Right atrium auricular region (tissue), 2 donors: ENCODE measurements at regions not wholly inside any gene's neighbourhood (a gene's known extent, or its start where the extent isn't known, plus 50 kb on each side); places are given as distances from the start of the nearest gene placed in this dataset.
A peak's percentile ranks its signal among the peaks of the same experiment; 100 is the strongest.

Source experiments
- DNase-seq: peaks from one replicate; pipeline ENCODE4 v3.0.0-alpha.2; 2019; ENCODE audit warnings: low spot score
- H3K27ac ChIP-seq, 2 donors: fragments of 200-600 bp; sonication (generic); 1 replicate in 1 of 2; 2 replicates in 1 of 2; pipeline ENCODE4 v1.5.1; 2016 to 2019
- H3K27me3 ChIP-seq, 2 donors: fragments of 200-600 bp; sonication (generic); one replicate each; pipeline versions ENCODE4 v1.5.1 to v1.6.0; 2017 to 2019
- H3K36me3 ChIP-seq: fragments of 200-600 bp; sonication (generic); one replicate; pipeline ENCODE4 v1.5.1; 2016
- H3K4me1 ChIP-seq, 2 donors: fragments of 200-600 bp; sonication (generic); one replicate each; pipeline versions ENCODE4 v1.5.1 to v1.6.0; 2017 to 2019
- H3K4me3 ChIP-seq, 2 donors: fragments of 200-600 bp; sonication (generic); 1 replicate in 1 of 2; 2 replicates in 1 of 2; pipeline ENCODE4 v1.5.1; 2017 to 2019; ENCODE audit warnings: mild to moderate bottlenecking in 1 of 2, moderate library complexity in 1 of 2
- H3K9me3 ChIP-seq, 2 donors: fragments of 200-600 bp; sonication (generic); one replicate each; pipeline ENCODE4 v1.5.1; 2019
- CTCF ChIP-seq, 2 donors: fragments of 200-600 bp; sonication (generic); IDR thresholded peaks; one replicate each; pipeline ENCODE4 v1.5.1; 2019; ENCODE audit warnings: antibody characterized with exemption in 2 of 2

- H3K9me3 ChIP-seq = peaks cover 0 to 17% of the 10 kb centered on the region in 2 donors
- no peak overlapping the region for H3K4me3 ChIP-seq
- no peak overlapping the region for H3K27ac ChIP-seq
- no peaks in the 10 kb centered on the region for H3K4me1 ChIP-seq
- peak; percentile 53 for DNase-seq
- no peaks in the 10 kb centered on the region for H3K36me3 ChIP-seq
- no peak for TF ChIP-seq CTCF (IDR thresholded peaks at IDR 0.05)
- H3K27me3 ChIP-seq = no peaks in the 10 kb centered on the region
Measured at GRCh38 chr14:104514156-104514848, 65.3 kb upstream of the C14orf180 start.

GRCh38 chr14:104515059-104515810 lies 64.3 kb upstream of the C14orf180 start:
- no peaks in the 10 kb centered on the region for H3K27me3 ChIP-seq
- H3K36me3 ChIP-seq = no peaks in the 10 kb centered on the region
- H3K4me1 ChIP-seq = no peaks in the 10 kb centered on the region
- H3K4me3 ChIP-seq = no peak overlapping the region
- no peak overlapping the region for H3K27ac ChIP-seq
- peaks cover 0 to 17% of the 10 kb centered on the region in 2 donors for H3K9me3 ChIP-seq
- DNase-seq = peak; percentile 21
- TF ChIP-seq CTCF (IDR thresholded peaks at IDR 0.05) = no peak

- H3K9me3 ChIP-seq = peaks cover 0 to 17% of the 10 kb centered on the region in 2 donors
Measured at GRCh38 chr14:104515811-104516780, 63.5 kb upstream of the C14orf180 start.

GRCh38 chr14:104516906-104517305 lies 62.7 kb upstream of the C14orf180 start:
- H3K36me3 ChIP-seq = no peaks in the 10 kb centered on the region
- peaks cover 0 to 17% of the 10 kb centered on the region in 2 donors for H3K9me3 ChIP-seq
- TF ChIP-seq CTCF (IDR thresholded peaks at IDR 0.05) = no peak
- peak; percentile 23 for DNase-seq
- no peaks in the 10 kb centered on the region for H3K4me1 ChIP-seq
- no peak overlapping the region for H3K4me3 ChIP-seq
- no peak overlapping the region for H3K27ac ChIP-seq
- no peaks in the 10 kb centered on the region for H3K27me3 ChIP-seq

More at GRCh38 chr14:104515811-104516780, 63.5 kb upstream of the C14orf180 start:
- Histone ChIP-seq H3K36me3 (no peaks in the 10 kb centered on the region), H3K4me1 (no peaks in the 10 kb centered on the region), H3K4me3 (no peak overlapping the region), H3K27me3 (no peaks in the 10 kb centered on the region), H3K27ac (no peak overlapping the region)
- peak; percentile 34 for DNase-seq
- no peak for TF ChIP-seq CTCF (IDR thresholded peaks at IDR 0.05)

GRCh38 chr14:104517426-104517825 lies 62.1 kb upstream of the C14orf180 start:
- Histone ChIP-seq H3K27me3 (no peaks in the 10 kb centered on the region), H3K27ac (no peak overlapping the region), H3K36me3 (no peaks in the 10 kb centered on the region), H3K4me1 (no peaks in the 10 kb centered on the region), H3K4me3 (no peak overlapping the region), H3K9me3 (peaks cover 0 to 17% of the 10 kb centered on the region in 2 donors)
- TF ChIP-seq CTCF (IDR thresholded peaks at IDR 0.05) = no peak
- DNase-seq = peak; percentile 21
